ENCODE measurements at regions not wholly inside any gene's neighbourhood (a gene's known extent, or its start where the extent isn't known, plus 50 kb on each side); places are given as distances from the start of the nearest gene placed in this dataset.
"Not testable (repeated sequence)": the region's sequence is repeated elsewhere in the genome, so short reads cannot be mapped to it uniquely, and the experiment has no call there.

- DNase-seq (ENCODE audit: low spot score): no peak
Observed at GRCh38 chr11:70894566-70895365, 357.6 kb downstream of the SHANK2 start.

- DNase-seq (ENCODE audit: low spot score): no peak
Observed at GRCh38 chr11:70895366-70895670, 357.1 kb downstream of the SHANK2 start.

GRCh38 chr11:70897429-70897828, 354.9 kb downstream of the SHANK2 start:
- DNase-seq (ENCODE audit: low spot score): no peak

- DNase-seq (ENCODE audit: low spot score): no peak
Observed at GRCh38 chr11:70899616-70900015, 352.8 kb downstream of the SHANK2 start.

- no peak for DNase-seq (ENCODE audit: low spot score)
Observed at GRCh38 chr11:70900540-70900939, 351.8 kb downstream of the SHANK2 start.

GRCh38 chr11:70901951-70902521, 350.3 kb downstream of the SHANK2 start:
- no peak for DNase-seq (ENCODE audit: low spot score)

GRCh38 chr11:70903229-70903628, 349.1 kb downstream of the SHANK2 start:
- not testable (repeated sequence) for DNase-seq (ENCODE audit: low spot score)

GRCh38 chr11:70906101-70906500, 346.3 kb downstream of the SHANK2 start:
- no peak for DNase-seq (ENCODE audit: low spot score)

GRCh38 chr11:70908223-70908622, 344.2 kb downstream of the SHANK2 start:
- DNase-seq (ENCODE audit: low spot score): no peak

GRCh38 chr11:70910835-70911234, 341.5 kb downstream of the SHANK2 start:
- DNase-seq (ENCODE audit: low spot score): no peak

GRCh38 chr11:70912226-70912840, 340.0 kb downstream of the SHANK2 start:
- no peak for DNase-seq (ENCODE audit: low spot score)

GRCh38 chr11:70913715-70914231, 338.6 kb downstream of the SHANK2 start:
- no peak for DNase-seq (ENCODE audit: low spot score)

GRCh38 chr11:70914496-70914895, 337.9 kb downstream of the SHANK2 start:
- no peak for DNase-seq (ENCODE audit: low spot score)

- DNase-seq (ENCODE audit: low spot score): no peak
Observed at GRCh38 chr11:70915158-70915985, 337.0 kb downstream of the SHANK2 start.

GRCh38 chr11:70916351-70916750, 336.0 kb downstream of the SHANK2 start:
- DNase-seq (ENCODE audit: low spot score): no peak

GRCh38 chr11:70918242-70918641, 334.1 kb downstream of the SHANK2 start:
- no peak for DNase-seq (ENCODE audit: low spot score)

- no peak for DNase-seq (ENCODE audit: low spot score)
Observed at GRCh38 chr11:70921804-70922203, 330.6 kb downstream of the SHANK2 start.

GRCh38 chr11:70924108-70924507, 328.3 kb downstream of the SHANK2 start:
- DNase-seq (ENCODE audit: low spot score): no peak

GRCh38 chr11:70925238-70925637, 327.1 kb downstream of the SHANK2 start:
- no peak for DNase-seq (ENCODE audit: low spot score)

GRCh38 chr11:70926543-70927201, 325.7 kb downstream of the SHANK2 start:
- DNase-seq (ENCODE audit: low spot score): no peak

GRCh38 chr11:70928854-70929598, 323.4 kb downstream of the SHANK2 start:
- no peak for DNase-seq (ENCODE audit: low spot score)

Data from CD4-positive, alpha-beta T cell treated with Interleukin-6 at 100 ng/mL for 8 hours (primary cell).